LNCAP (cell line): ENCODE measurements at regions not wholly inside any gene's neighbourhood (a gene's known extent, or its start where the extent isn't known, plus 50 kb on each side); places are given as distances from the start of the nearest gene placed in this dataset.

ENCODE experiments used
- CTCF ChIP-seq: fragments of 450-650 bp; IDR thresholded peaks from 2 replicates; pipeline ENCODE4 v1.5.1; 2017; ENCODE audit warnings: mild to moderate bottlenecking

- no peak for TF ChIP-seq CTCF
These were observed 204.3 kb downstream of the DMRTA1 start for GRCh38 chr9:22650946-22651345.

- TF ChIP-seq CTCF: no peak
These were observed 208.2 kb downstream of the DMRTA1 start for GRCh38 chr9:22654833-22655232.

GRCh38 chr9:22657713-22658112 is 211.1 kb downstream of the DMRTA1 start:
- TF ChIP-seq CTCF: no peak

GRCh38 chr9:22682536-22682935 is 235.9 kb downstream of the DMRTA1 start:
- TF ChIP-seq CTCF: no peak

GRCh38 chr9:22682961-22683699 is 236.5 kb downstream of the DMRTA1 start:
- no peak for TF ChIP-seq CTCF

GRCh38 chr9:22683700-22684075 is 237.1 kb downstream of the DMRTA1 start:
- TF ChIP-seq CTCF: no peak

- no peak for TF ChIP-seq CTCF
These were observed 246.5 kb downstream of the DMRTA1 start for GRCh38 chr9:22693156-22693555.

- no peak for TF ChIP-seq CTCF
These were observed 253.5 kb downstream of the DMRTA1 start for GRCh38 chr9:22700171-22700570.
